ENCODE measurements at regions not wholly inside any gene's neighbourhood (a gene's known extent, or its start where the extent isn't known, plus 50 kb on each side); places are given as distances from the start of the nearest gene placed in this dataset.

- TF ChIP-seq EZH2 (IDR thresholded peaks at IDR 0.05; ENCODE audit: borderline replicate concordance, low read depth, low read length, poor library complexity, severe bottlenecking) (no peak), CTCF (conservative IDR thresholded peaks at IDR 0.05; ENCODE audit: low read depth, low read length) (no peak)
These were observed 264.6 kb upstream of the CLNK start for GRCh38 chr4:10949039-10949733.

All from A673 (cell line).